ENCODE measurements at regions not wholly inside any gene's neighbourhood (a gene's known extent, or its start where the extent isn't known, plus 50 kb on each side); places are given as distances from the start of the nearest gene placed in this dataset.
A peak's percentile ranks its signal among the peaks of the same experiment; 100 is the strongest.

DNA sequence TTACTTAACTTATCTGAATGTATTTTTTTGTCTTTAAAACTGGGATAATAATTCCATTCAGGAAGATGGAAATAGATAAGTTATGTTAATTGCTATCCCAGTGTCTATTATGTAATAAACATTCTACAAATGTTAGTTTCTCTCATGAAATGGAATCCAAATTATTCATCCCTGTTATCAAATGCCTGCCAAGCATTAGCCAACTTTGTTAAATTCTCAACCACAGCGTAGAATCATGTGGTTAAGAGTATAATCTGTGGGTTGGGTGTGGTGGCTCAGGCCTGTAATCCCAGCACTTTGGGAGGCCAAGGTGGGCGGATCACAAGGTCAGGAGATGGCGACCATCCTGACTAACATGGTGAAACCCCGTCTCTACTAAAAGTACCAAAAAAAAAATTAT lies 912.9 kb upstream of the SEMA6A start:
- no peak for DNase-seq (ENCODE audit: low read depth in 4 of 4, low spot score in 2 of 4)

DNA sequence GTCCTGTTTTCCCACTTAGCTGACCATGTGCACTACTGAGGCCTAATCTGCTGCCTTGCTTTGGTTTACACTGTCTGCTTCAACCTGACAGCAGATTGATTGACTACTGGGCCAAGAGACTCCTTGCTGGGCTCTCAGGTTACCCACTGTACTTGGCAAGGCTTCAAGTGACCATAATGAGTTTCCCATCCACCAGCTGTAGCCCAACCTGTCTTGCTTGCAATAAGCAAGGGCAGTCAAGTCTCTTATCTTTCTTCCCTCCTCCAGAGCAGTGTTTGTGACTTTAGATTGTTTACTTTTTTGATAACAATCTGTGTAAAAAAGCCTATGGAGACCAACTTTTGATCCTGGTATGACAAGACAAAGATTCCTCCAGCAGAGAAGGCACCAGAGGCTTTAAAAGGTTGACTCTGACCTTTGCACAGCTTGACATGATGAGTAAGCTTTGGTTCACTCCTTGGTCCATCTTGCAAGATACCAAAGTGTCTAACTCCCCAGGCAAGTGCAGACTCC lies 912.3 kb upstream of the SEMA6A start:
- peak in 2 of 4 donors; percentile 15 to 18 for DNase-seq (ENCODE audit: low read depth in 4 of 4, low spot score in 2 of 4)

DNA sequence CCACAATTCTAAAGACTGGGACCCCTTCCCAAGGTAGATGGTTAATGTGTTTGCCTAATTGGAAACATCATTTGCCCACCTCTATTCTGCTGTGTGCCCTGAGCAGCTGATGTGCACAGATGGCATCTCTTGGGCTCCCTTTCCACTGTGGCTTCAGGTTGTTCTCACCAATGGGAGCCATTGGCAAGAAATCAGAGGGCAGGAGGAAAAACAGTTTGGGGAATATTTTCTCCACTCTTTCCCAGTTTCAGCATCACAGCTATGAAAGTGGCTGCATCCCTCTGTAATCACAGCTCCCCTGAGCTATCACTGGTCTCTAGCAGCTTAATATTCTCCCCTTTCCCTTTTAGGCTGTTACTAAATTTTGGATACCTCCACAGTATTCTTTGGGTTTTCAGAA lies 911.6 kb upstream of the SEMA6A start:
- DNase-seq (ENCODE audit: low read depth in 4 of 4, low spot score in 2 of 4) = no peak

DNA sequence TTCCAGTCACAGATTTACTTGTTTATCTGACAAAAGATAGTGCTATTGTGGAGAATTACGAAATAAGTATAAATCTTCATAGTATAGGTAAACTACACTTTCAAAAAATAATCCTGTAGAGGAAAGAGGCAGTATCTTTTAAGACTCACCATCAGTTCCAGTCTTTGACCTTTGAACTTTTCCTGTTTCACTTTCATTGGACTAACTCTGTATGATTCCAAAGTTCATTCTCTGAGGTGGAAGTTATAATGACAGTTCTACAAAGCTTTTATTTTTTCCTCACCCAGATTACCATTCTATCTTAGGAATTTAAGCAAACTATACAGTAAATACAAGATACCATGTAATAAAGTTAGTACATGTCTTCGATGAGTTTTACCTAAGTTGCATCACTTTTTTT lies 901.3 kb upstream of the SEMA6A start:
- no peak for DNase-seq (ENCODE audit: low read depth in 4 of 4, low spot score in 2 of 4)

DNA sequence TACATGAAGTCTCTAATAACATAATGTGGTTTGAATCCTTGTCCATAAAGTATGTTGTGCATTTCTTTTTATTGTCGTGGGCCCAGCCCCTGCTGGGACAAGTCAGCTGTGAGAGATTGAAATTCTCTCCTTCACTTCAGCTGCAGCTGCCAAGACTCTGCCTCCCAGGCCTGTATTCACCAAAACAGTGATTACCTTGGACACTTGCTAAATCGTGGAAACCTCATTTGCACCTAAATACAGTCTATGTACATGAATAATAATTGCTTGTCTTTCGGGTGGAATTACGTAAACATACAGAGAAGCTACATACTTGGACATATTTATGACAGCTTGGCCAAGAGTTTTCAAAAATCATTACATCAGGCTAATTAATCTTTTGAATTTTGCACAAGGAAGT lies 898.5 kb upstream of the SEMA6A start:
- DNase-seq (ENCODE audit: low read depth in 4 of 4, low spot score in 2 of 4) = no peak

DNA sequence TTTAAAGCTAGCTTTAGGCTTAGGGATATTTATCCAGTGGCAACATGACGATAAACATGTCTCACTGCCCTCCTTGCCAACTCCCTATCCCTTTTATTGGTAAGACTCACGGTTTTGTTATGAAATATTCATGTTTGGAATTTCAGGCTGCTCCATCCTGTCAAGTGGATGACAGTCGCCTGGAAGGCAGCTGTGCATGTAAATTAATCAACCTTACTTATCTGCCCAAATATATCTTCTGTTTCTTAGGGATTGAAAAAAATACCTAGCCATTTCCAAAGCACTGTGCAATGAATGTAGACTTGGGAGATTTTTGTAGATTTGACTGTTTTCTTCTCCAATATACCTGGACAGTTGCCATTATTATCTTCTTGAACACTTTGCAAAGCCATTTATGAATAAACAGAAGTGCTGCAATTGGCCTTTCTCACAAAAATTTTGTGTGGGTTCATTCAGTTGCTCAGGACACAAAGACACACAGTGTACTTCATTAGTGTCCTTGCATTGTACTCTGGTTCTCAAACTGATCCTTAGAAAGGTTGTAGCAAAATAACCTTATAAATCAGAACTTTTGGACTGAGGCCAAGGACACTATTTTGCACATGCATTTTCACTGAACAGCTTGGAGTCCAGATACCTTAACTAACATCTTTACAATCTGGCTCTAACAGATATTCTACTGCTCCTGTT lies 889.4 kb upstream of the SEMA6A start:
- DNase-seq (ENCODE audit: low read depth in 4 of 4, low spot score in 2 of 4) = no peak

DNA sequence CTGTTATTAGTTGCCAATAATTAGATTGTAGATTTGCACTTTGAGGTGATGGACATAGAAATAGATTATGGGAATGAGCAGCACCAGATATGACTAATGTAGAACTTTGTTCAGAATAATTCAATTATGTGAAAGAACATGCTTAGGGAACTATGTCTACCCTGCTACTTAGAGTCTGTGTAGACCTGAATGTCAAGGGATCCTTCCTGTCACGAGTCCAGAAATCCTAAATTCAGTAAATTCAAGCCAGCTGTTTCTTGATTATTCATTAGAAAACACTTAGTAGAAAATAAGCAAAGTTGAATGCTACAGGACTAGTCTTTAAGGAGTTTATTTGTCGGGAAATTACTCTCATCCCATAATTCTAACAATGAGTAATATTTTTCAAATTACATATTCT lies 887.3 kb upstream of the SEMA6A start:
- no peak for DNase-seq (ENCODE audit: low read depth in 4 of 4, low spot score in 2 of 4)

DNA sequence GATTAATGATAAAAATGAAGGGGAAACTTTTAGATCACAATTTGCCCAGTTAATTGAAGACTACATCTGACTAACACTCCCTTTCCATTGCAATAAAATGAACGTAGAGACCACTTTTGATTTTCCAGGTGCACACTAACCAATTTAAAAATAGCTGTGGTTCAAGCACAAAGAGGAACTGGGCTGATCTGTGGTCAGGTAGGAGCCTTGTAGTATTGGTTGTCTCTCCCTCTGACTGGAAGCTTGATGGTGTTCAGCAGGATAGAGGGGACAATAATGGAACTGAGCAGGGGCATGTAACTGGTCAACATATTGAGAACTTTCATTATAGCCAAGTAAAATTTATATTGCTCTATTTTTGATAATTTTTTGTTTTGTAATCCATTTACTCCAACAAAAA lies 886.8 kb upstream of the SEMA6A start:
- no peak for DNase-seq (ENCODE audit: low read depth in 4 of 4, low spot score in 2 of 4)

DNA sequence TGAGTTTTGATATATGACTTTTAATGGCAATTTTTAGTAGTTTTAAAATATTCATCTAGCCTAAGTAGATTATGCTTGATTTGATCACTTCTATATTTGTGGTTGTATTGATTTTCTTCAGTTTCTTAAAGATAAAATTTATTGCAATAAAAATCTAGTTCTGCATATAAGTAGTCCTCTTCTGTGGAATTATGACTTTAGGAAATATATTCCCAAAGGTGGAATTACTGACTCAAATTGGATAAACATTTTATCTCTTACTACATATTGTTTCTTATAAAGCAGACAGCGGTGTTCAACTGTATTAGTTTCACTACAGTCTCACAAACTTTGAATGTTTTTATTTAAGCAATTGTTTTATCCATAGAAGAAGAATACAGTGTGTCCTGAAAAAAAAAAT lies 883.0 kb upstream of the SEMA6A start:
- no peak for DNase-seq (ENCODE audit: low read depth in 4 of 4, low spot score in 2 of 4)

DNA sequence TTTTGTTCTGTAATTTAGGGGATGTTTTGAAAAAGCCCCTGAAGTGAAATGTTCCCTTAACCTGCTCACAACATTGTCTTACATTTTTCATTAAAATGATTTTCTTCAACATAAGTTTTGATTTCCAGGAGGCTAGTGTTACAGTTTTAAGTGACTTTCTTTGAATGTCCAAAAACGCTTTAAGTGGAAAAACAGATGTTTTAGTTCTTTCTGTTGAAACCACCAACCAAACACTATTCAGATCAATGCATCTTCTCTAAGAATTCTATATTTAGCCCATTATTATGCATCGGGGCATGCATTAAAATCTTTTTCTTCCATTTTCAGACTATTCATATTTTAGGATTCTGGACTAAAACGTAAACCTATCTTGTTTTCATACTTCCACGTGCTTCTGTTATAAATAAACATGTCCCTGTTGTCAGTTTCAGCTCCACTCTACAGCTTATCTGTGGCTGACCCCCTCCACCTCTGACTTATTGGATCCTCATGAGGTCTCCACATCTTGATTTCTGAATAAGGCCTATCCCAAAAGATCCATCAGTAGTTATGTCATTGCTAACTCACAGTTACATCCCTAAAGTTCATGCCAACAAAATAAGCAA lies 882.3 kb upstream of the SEMA6A start:
- DNase-seq (ENCODE audit: low read depth in 4 of 4, low spot score in 2 of 4) = no peak

DNA sequence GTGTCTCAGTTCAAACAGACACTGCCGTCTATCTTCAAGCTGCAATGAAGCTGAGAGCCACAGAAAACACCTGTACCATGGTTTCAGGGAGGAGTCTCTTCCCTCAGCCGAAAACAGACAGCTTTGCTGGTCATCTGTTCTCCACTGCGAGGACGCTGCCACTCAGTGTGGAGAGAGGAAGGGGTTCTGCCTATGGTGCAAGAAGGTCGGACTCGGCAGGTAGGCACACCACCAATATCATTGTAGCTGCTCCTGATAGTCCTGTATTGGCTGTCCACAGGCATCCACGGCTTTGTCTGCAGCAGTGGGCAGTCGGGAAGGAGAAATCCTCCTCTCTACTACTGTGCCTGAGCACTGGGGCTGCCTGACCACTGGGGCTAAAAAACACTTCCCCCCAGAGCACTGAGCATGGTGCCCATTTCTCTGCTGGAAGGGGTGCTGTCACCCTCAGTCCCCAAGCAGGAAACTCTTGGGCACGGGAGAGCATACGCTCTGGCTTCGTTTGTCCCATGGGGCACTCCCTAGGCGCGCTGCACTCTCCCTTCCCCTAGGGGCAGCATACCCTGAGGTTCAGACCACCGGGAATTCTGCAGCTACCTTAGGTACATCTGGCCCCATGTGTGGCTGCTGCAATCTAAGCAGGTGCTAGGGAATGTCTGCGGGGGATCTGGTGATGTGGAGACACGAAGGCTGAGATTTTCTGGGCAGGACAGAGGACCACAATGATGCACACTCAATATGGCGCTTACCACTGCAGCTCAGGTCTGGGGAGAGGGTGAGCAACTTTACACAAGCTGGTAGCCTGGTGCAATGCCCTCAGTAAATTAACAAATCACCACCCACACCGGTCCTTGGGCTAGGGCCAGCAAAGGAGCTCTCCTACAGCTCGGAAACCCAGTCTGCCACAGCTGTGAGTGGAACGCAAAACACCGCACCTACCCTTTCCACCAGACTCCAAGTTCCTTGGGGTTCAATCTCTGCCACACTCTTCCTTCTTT lies 880.9 kb upstream of the SEMA6A start:
- DNase-seq (ENCODE audit: low read depth in 4 of 4, low spot score in 2 of 4) = no peak

DNA sequence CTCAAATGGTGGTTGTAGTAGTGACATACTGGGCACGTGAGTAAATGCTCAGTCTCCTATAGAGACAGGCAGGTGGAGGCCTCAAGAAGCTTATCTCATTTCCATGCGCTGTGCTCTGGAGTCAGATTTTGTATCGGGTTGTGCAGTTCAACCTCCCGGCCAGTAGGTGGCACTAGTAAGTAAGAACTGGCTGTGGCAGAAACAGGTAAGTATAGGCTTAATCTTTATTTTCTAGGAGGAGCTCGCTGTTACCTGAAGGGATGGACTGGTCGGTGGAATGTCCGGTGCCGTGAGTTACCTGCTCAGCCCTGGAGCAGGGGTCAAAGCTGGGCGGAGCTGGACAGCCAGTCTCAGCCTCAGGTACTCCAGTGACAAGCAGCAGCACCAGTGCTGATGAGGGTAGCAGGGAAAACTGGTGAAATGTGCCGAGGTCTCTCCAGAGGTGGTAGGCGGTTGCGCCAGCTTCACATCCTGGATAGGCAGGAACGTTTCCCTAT lies 880.1 kb upstream of the SEMA6A start:
- DNase-seq (ENCODE audit: low read depth in 4 of 4, low spot score in 2 of 4) = no peak

DNA sequence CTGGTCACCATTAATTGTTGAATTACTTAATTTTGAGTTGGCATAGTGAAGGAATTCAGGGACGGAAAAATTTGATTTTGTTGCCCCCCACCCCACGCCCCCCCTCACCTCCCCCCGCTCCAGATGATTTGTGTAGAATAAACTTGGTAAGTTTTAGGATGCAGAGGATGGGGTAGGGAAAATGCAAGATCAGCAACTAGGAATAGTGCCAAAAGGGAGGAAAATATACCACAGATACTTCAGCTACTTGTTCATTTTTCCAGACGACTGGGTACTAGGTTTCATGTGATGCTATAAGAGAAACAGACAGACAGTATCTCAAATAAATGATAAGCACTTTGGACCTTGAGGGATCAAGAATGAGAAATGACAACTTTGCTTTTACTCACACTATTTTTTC lies 862.2 kb upstream of the SEMA6A start:
- DNase-seq (ENCODE audit: low read depth in 4 of 4, low spot score in 2 of 4) = no peak

DNA sequence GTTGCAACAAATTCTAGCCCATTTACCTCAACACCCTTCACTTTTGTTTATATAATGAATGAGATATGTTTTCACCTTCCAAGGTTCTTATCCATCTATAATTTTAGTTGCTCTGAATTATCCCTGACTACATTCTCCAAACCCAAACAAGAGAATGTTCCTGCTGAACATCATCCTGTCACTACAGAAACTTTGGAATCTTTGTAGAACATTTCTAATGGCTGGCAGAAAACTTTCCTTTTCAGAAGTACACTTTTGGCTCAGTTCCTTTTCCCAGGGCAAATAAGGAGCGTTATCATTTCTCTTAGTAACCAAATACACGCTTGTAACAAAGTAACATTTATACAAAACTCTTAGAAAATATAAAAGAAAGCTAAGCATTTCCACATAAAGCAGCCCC lies 860.6 kb upstream of the SEMA6A start:
- no peak for DNase-seq (ENCODE audit: low read depth in 4 of 4, low spot score in 2 of 4)

DNA sequence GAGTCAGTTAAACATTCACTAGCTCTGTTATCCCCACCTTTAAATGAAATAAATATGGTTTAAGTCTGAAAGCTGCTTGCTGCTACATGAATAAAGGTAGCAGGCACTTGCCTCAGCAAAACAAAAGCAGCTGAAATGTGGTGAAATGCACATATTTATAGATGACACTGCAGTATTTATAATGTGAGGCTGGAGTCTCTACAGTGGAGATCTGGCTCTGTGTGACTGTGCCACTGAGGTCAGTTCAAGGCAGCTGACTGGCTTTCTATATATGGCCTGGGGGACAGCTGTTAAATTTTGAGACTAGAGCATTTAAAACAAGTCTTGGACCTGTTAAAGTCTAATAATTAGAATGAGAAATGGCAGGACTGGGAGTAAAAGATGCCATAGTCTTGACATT lies 859.6 kb upstream of the SEMA6A start:
- no peak for DNase-seq (ENCODE audit: low read depth in 4 of 4, low spot score in 2 of 4)

DNA sequence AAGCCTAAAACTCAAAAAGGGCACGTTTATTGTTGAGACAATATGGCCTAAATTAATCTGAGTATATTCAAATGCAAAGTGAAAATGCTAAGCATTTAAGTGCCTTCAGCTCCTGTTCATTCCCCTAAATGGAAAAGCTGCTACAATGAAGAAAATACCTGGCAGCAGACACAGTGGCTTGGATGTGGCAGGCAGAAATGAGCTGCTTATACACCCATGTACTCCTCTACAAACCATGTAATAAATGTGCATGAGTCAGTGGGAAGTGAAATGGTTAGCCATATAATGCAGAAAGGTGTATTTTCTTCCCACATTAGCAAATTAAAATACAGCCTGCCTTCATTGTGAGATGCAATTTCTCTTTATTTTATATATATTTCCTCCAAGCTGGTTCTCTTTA lies 859.2 kb upstream of the SEMA6A start:
- DNase-seq (ENCODE audit: low read depth in 4 of 4, low spot score in 2 of 4) = no peak

DNA sequence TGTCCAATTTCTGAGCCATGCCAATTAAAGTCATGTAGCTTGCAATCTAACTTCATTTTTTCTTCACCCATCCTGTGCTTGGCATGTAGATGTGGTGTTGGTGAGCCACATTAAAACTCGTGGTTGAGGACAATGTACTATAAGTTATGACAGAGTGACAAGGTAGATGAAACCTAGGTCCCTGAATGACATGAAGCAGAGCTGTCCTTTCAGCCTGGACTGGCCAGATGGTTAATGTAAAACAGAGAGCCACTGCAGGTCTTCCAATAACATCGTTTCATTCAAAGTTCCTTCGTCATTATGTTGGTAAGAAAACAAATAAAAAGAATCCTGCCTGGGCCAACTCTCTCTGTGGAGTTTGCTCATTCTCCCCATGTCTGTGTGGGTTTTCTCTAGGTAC lies 856.5 kb upstream of the SEMA6A start:
- DNase-seq (ENCODE audit: low read depth in 4 of 4, low spot score in 2 of 4) = no peak

DNA sequence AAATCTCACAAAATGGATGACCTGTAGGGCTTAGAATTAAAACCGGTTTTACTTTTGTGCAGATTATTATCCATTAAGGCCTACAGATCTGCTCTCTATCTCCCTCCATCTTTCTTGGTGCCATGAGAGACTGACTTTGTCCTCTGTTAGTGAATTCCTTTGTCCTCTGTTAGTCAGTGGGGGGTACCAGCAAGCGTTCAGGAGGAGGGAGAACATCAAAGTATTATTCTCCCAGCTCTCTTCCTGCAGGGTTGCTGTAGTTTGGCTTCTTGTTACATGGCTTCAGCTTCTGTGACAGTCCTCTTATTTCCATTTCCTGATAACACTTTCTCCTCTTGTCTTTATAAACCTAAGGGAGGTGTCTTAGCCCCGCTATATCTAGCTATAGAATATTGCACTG lies 850.5 kb upstream of the SEMA6A start:
- no peak for DNase-seq (ENCODE audit: low read depth in 4 of 4, low spot score in 2 of 4)

DNA sequence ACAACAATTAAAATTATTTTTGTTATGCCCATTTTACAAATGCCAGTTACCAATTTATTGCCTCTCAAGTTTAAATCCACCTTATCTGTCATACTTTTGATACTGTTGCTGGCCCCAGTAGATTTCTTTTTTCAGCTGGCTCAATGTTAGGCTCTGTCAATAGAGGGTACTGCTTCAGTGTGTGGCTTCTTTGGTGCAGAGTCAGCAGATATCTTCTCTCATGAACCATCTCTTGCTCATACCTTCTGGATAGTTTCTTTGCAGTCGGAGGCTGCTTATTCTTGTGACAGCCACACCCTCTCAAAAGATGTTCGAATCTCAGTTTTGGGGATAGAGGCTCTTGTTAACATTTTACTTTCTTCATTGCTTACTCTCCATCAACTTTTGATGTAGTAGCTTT lies 849.9 kb upstream of the SEMA6A start:
- no peak for DNase-seq (ENCODE audit: low read depth in 4 of 4, low spot score in 2 of 4)

DNA sequence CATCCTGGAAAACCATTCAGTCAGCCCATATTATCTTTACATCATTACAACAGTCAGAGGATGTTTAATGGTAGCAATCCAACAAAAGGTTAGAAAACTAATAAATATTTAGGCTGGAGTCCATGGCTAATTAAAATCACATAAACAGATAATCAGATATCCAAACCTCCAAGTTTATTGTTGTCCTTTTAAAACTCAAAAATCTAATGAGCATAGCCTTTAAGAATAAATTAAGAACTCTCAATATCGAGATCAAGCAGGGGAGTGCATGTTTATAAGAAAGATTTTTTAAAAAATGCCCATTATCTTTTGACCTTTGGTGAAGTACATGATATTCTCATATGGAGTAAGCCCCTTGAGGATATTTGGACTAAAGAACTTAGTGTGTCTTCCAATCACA lies 842.9 kb upstream of the SEMA6A start:
- DNase-seq (ENCODE audit: low read depth in 4 of 4, low spot score in 2 of 4) = no peak

DNA sequence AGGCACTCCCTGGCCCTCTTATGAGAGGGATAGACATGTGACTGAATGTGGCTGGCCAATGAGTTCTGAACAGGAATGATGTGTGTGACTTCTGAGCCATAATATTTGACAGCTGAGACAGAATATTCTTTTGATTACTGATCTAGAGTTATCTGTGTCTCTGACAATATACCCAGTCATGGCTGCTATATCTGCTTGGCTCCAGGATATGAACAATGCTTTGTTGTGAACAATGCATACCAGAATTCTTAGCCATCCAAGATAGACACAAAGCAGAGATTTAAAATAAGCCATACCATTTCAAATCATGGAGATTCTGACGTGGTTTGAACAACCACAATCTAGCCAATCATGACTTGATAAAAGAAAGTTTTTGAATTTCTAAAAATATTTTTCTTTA lies 840.3 kb upstream of the SEMA6A start:
- no peak for DNase-seq (ENCODE audit: low read depth in 4 of 4, low spot score in 2 of 4)

Data from left renal cortex interstitium (tissue), 4 donors.